SJSA1 (cell line): ENCODE measurements at regions not wholly inside any gene's neighbourhood (a gene's known extent, or its start where the extent isn't known, plus 50 kb on each side); places are given as distances from the start of the nearest gene placed in this dataset.

Experiments
- DNase-seq, 2 experiments: peaks; one replicate each; pipeline ENCODE4 v3.0.0-alpha.2; 2015 to 2020; ENCODE audit warnings: low spot score in 2 of 2, low read depth in 1 of 2
- H3K27ac ChIP-seq: fragments of 250-450 bp; sonication (Bioruptor Pico); 2 replicates; pipeline ENCODE4 v1.5.1; 2020; ENCODE audit warnings: mild to moderate bottlenecking, moderate library complexity
- H3K27me3 ChIP-seq: fragments of 250-450 bp; sonication (Bioruptor Pico); replicated peaks from 2 replicates; pipeline ENCODE4 v1.5.1; 2020; ENCODE audit warnings: mild to moderate bottlenecking, moderate library complexity
- H3K36me3 ChIP-seq: fragments of 250-450 bp; sonication (Bioruptor Pico); 2 replicates; pipeline ENCODE4 v1.5.1; 2020; ENCODE audit warnings: mild to moderate bottlenecking
- H3K4me1 ChIP-seq: fragments of 250-450 bp; sonication (Bioruptor Pico); replicated peaks from 2 replicates; pipeline ENCODE4 v1.6.1; 2021; ENCODE audit warnings: mild to moderate bottlenecking
- H3K4me3 ChIP-seq: fragments of 250-450 bp; sonication (Bioruptor Pico); 2 replicates; pipeline ENCODE4 v1.5.1; 2020; ENCODE audit warnings: mild to moderate bottlenecking
- H3K9me3 ChIP-seq: fragments of 250-450 bp; sonication (Bioruptor Pico); replicated peaks from 2 replicates; pipeline ENCODE4 v1.5.1; 2020; ENCODE audit warnings: mild to moderate bottlenecking

- no peaks in the 10 kb centered on the region for H3K4me1 ChIP-seq
- peaks cover 3% of the 10 kb centered on the region for H3K9me3 ChIP-seq
- no peak overlapping the region for H3K4me3 ChIP-seq
- DNase-seq, result no peak
- H3K36me3 ChIP-seq, result no peaks in the 10 kb centered on the region
- no peaks in the 10 kb centered on the region for H3K27me3 ChIP-seq
- no peak overlapping the region for H3K27ac ChIP-seq
Observed at GRCh38 chr18:78221496-78221895, 758.1 kb upstream of the SALL3 start.

GRCh38 chr18:78228974-78229373 lies 750.6 kb upstream of the SALL3 start:
- Histone ChIP-seq H3K36me3 (no peaks in the 10 kb centered on the region), H3K9me3 (peaks cover 11% of the 10 kb centered on the region; the same call in 1 of the 2 replicates), H3K27ac (no peak overlapping the region), H3K4me3 (no peak overlapping the region), H3K27me3 (no peaks in the 10 kb centered on the region), H3K4me1 (no peaks in the 10 kb centered on the region)
- DNase-seq, result no peak

DNA sequence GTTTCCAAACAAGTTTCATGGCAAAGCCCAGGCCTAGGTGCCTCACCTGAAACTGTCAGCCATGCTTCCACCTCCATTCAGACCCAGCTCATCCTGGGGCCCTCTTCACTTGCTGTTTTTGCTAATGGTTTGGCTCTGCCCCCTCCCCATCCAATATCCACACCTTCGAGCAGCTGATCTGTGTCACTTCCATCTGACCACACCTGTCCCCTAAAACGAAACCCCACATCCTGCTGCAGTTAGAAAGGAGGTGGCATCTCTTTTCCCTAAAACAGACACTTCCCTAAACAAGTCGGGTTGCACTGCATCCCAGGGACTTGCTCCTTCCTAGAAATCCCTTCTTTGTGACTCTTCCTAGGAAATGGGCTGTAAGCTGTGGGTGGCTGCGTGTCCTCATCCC lies 748.7 kb upstream of the SALL3 start:
- no peak for DNase-seq
- Histone ChIP-seq H3K27ac (no peak overlapping the region), H3K27me3 (no peaks in the 10 kb centered on the region), H3K36me3 (no peaks in the 10 kb centered on the region), H3K4me3 (no peak overlapping the region), H3K4me1 (no peaks in the 10 kb centered on the region), H3K9me3 (peaks cover 11% of the 10 kb centered on the region; the same call in 1 of the 2 replicates)

- no peak for DNase-seq
- Histone ChIP-seq H3K4me1 (no peaks in the 10 kb centered on the region), H3K27ac (no peak overlapping the region), H3K36me3 (no peaks in the 10 kb centered on the region), H3K9me3 (peaks cover 15% of the 10 kb centered on the region; the same call in 1 of the 2 replicates), H3K4me3 (no peak overlapping the region), H3K27me3 (no peaks in the 10 kb centered on the region)
Observed at GRCh38 chr18:78232196-78232595, 747.4 kb upstream of the SALL3 start.

GRCh38 chr18:78237864-78238263 lies 741.8 kb upstream of the SALL3 start:
- Histone ChIP-seq H3K9me3 (peaks cover 7% of the 10 kb centered on the region; the same call in 1 of the 2 replicates), H3K36me3 (no peaks in the 10 kb centered on the region), H3K4me3 (no peak overlapping the region), H3K27me3 (no peaks in the 10 kb centered on the region), H3K27ac (no peak overlapping the region), H3K4me1 (no peaks in the 10 kb centered on the region)
- DNase-seq, result no peak

GRCh38 chr18:78238404-78239089 lies 741.1 kb upstream of the SALL3 start:
- Histone ChIP-seq H3K27ac (no peak overlapping the region), H3K27me3 (no peaks in the 10 kb centered on the region), H3K4me1 (no peaks in the 10 kb centered on the region), H3K9me3 (peaks cover 6% of the 10 kb centered on the region; the same call in 1 of the 2 replicates), H3K36me3 (no peaks in the 10 kb centered on the region), H3K4me3 (no peak overlapping the region)
- no peak for DNase-seq

DNA sequence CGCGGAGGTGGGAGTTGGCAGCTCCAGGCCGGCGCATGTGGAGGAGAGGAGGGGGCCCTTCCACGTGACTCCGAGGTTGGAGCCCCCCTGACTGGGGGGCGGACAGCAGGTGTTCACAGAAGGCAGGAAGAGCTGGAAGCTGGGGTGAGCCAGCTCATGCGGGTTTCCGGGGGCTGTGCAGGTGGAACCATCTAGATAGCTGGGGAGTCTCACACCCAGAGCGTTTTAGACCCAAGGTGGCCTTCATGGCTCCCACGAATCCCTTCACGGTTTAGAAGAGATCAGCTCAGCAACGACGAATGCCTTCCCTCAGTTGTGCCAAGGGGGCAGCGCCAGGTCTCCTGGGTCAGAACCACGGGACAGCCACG lies 740.5 kb upstream of the SALL3 start:
- Histone ChIP-seq H3K27ac (no peak overlapping the region), H3K4me1 (no peaks in the 10 kb centered on the region), H3K36me3 (no peaks in the 10 kb centered on the region), H3K9me3 (peaks cover 6% of the 10 kb centered on the region; the same call in 1 of the 2 replicates), H3K4me3 (no peak overlapping the region), H3K27me3 (no peaks in the 10 kb centered on the region)
- no peak for DNase-seq

DNA sequence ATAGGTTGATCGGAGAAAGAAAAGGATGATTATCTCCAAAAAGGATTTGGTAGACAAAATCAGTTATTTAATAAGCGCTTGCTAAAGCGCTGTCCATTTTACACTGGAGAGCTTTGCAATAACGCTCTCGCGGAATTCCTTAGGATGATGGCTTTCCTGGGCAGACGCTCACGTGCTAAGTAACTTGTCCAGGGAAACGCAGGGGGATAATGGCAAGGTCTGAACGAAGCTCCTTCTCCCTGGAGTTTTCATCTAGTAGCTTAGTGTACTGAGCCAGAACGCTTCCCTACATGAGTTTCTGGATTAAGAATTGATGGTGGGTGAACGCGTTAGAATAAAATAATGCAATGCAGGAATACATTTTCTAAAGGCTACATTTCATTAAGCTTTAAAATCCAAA lies 739.5 kb upstream of the SALL3 start:
- DNase-seq, result no peak
- Histone ChIP-seq H3K4me1 (no peaks in the 10 kb centered on the region), H3K4me3 (no peak overlapping the region), H3K36me3 (no peaks in the 10 kb centered on the region), H3K9me3 (peaks cover 6% of the 10 kb centered on the region; the same call in 1 of the 2 replicates), H3K27me3 (no peaks in the 10 kb centered on the region), H3K27ac (no peak overlapping the region)

DNA sequence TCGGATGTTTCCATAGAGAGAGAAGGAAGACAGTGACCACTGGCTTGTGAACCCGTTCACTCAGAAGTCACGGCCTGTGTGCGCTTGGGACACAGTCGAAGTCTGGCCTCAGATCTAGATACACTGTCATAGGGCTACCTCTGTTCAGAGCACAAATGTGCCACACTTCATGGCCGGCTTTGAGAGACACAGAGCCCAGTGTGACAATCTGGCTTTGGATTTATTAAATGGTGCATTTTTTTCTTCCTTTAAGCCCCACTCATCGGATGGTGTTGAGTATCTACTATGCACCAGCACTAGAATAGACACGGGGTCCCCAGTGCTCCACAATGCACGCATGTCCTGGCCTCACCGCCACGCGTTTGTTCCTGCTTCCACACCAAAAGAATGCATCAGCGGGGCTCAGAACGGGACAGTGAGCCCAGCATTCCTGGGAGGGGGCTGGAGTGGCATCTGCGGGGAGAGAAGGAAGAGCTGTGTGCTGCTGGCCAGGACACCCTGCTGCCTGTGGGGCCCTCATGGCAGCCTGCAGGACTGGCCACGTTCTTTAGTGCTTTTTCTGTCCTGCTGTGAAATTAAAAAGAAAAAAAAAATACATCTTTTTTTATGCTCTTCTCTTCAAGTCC lies 738.9 kb upstream of the SALL3 start:
- H3K27ac ChIP-seq, result no peak overlapping the region
- no peaks in the 10 kb centered on the region for H3K36me3 ChIP-seq
- H3K9me3 ChIP-seq, result peaks cover 7% of the 10 kb centered on the region; the same call in 1 of the 2 replicates
- H3K4me3 ChIP-seq, result no peak overlapping the region
- no peaks in the 10 kb centered on the region for H3K4me1 ChIP-seq
- H3K27me3 ChIP-seq, result no peaks in the 10 kb centered on the region
- no peak for DNase-seq

DNA sequence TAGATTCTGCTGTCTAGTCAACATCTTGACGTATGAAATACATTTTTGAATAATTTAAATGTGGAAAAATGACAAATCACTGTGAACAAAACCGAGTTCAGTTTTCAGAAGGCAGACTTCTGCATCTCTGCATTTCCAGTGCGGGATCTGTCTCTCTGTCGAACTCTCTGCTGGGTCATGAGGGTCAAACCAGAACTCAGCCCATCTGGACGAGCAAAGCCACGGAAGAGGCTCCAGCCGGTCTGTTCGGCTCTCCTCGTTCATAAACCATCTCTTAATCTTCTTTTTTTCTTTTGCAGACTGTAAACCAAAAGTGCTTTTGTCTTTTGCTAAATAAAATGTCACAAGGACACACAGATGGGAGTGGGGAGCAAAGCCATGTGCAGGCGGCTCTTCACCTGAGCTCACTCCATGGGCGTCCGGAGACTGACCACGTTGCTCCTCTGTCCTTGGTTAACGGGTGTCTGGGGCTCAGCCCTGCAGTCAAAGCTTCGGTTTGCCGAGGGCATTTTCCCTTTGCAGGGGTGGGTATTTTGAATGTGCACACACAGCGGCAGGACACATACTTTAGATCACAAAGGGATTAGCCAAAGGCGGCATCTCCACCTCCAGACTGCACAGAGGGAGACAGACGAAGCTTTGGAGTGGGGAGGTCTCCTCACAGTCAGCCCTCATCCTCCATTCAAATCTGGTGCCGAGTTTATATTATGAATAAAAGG lies 737.9 kb upstream of the SALL3 start:
- peaks cover 8% of the 10 kb centered on the region; the same call in 1 of the 2 replicates for H3K9me3 ChIP-seq
- no peak overlapping the region for H3K27ac ChIP-seq
- no peak for DNase-seq
- no peak overlapping the region for H3K4me3 ChIP-seq
- H3K36me3 ChIP-seq, result no peaks in the 10 kb centered on the region
- no peaks in the 10 kb centered on the region for H3K27me3 ChIP-seq
- no peaks in the 10 kb centered on the region for H3K4me1 ChIP-seq

GRCh38 chr18:78242254-78242643 lies 737.4 kb upstream of the SALL3 start:
- Histone ChIP-seq H3K9me3 (peaks cover 5% of the 10 kb centered on the region; the same call in 1 of the 2 replicates), H3K27ac (no peak overlapping the region), H3K4me3 (no peak overlapping the region), H3K36me3 (no peaks in the 10 kb centered on the region), H3K27me3 (no peaks in the 10 kb centered on the region), H3K4me1 (no peaks in the 10 kb centered on the region)
- no peak for DNase-seq

DNA sequence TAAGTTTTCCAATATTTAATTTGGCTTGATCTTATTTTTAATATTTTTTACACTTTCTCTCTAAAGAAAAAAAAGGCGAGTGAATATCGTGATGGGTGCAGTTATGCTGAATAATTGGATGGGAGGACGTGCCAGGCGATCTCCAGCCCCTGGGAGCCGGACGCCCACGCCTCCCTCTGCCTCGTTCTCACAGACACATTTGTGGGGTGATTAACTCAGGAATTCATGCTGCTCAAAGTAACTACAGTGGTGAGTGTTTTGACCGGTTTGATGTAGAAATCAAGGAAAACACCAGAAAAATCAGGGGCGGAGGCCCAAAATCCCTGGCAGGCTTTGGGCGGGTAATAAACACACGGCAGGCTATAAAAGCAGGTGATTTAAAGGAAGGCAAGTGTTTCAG lies 736.8 kb upstream of the SALL3 start:
- no peak for DNase-seq
- H3K27me3 ChIP-seq, result no peaks in the 10 kb centered on the region
- no peaks in the 10 kb centered on the region for H3K36me3 ChIP-seq
- H3K27ac ChIP-seq, result no peak overlapping the region
- peaks cover 5% of the 10 kb centered on the region; the same call in 1 of the 2 replicates for H3K9me3 ChIP-seq
- no peaks in the 10 kb centered on the region for H3K4me1 ChIP-seq
- H3K4me3 ChIP-seq, result no peak overlapping the region

GRCh38 chr18:78244779-78245178 lies 734.8 kb upstream of the SALL3 start:
- no peaks in the 10 kb centered on the region for H3K4me1 ChIP-seq
- no peak overlapping the region for H3K27ac ChIP-seq
- H3K9me3 ChIP-seq, result peaks cover 3% of the 10 kb centered on the region; the same call in 1 of the 2 replicates
- H3K27me3 ChIP-seq, result no peaks in the 10 kb centered on the region
- H3K36me3 ChIP-seq, result no peaks in the 10 kb centered on the region
- H3K4me3 ChIP-seq, result no peak overlapping the region
- DNase-seq, result no peak

GRCh38 chr18:78245451-78245850 lies 734.2 kb upstream of the SALL3 start:
- Histone ChIP-seq H3K27ac (no peak overlapping the region), H3K4me1 (no peaks in the 10 kb centered on the region), H3K4me3 (no peak overlapping the region), H3K9me3 (peaks cover 3% of the 10 kb centered on the region; the same call in 1 of the 2 replicates), H3K36me3 (no peaks in the 10 kb centered on the region), H3K27me3 (no peaks in the 10 kb centered on the region)
- no peak for DNase-seq
